T-helper 1 cell treated with Interleukin-12 subunit alpha and Interleukin-12 subunit beta and Interleukin-4 antibody, amounts not matched to agents 30 μg/mL and 1 μg/mL, for 36 hours (primary cell): ENCODE measurements at regions not wholly inside any gene's neighbourhood (a gene's known extent, or its start where the extent isn't known, plus 50 kb on each side); places are given as distances from the start of the nearest gene placed in this dataset.

Source experiments
- H3K27ac Mint-ChIP-seq: one replicate; pipeline ENCODE4 v1.8.0; 2021; ENCODE audit warnings: mild to moderate bottlenecking, mixed read lengths
- H3K27me3 Mint-ChIP-seq: one replicate; pipeline ENCODE4 v1.8.0; 2021; ENCODE audit warnings: low read depth, mixed read lengths
- H3K36me3 Mint-ChIP-seq: one replicate; pipeline ENCODE4 v1.8.0; 2021; ENCODE audit warnings: low read depth, mixed read lengths
- H3K4me1 Mint-ChIP-seq: one replicate; pipeline ENCODE4 v1.8.0; 2021; ENCODE audit warnings: low read depth, mixed read lengths
- H3K4me3 Mint-ChIP-seq: one replicate; pipeline ENCODE4 v1.8.0; 2021; ENCODE audit warnings: mild to moderate bottlenecking, moderate library complexity, mixed read lengths
- H3K9me3 Mint-ChIP-seq: one replicate; pipeline ENCODE4 v1.8.0; 2021; ENCODE audit warnings: mixed read lengths

GRCh38 chr14:78090864-78091263 is 79.3 kb upstream of the NRXN3 start:
- Mint-ChIP-seq H3K36me3 (no peaks in the 10 kb centered on the region), H3K27ac (no peak overlapping the region), H3K9me3 (no peaks in the 10 kb centered on the region), H3K4me3 (no peak overlapping the region), H3K4me1 (no peaks in the 10 kb centered on the region), H3K27me3 (no peaks in the 10 kb centered on the region)

GRCh38 chr14:78091361-78091760 is 78.8 kb upstream of the NRXN3 start:
- Mint-ChIP-seq H3K4me1 (no peaks in the 10 kb centered on the region), H3K36me3 (no peaks in the 10 kb centered on the region), H3K4me3 (no peak overlapping the region), H3K27me3 (no peaks in the 10 kb centered on the region), H3K27ac (no peak overlapping the region), H3K9me3 (no peaks in the 10 kb centered on the region)

- no peaks in the 10 kb centered on the region for H3K27me3 Mint-ChIP-seq
- H3K27ac Mint-ChIP-seq, result no peak overlapping the region
- no peaks in the 10 kb centered on the region for H3K36me3 Mint-ChIP-seq
- H3K9me3 Mint-ChIP-seq, result no peaks in the 10 kb centered on the region
- H3K4me3 Mint-ChIP-seq, result no peak overlapping the region
- H3K4me1 Mint-ChIP-seq, result no peaks in the 10 kb centered on the region
Observed at GRCh38 chr14:78092040-78092439, 78.1 kb upstream of the NRXN3 start.

- H3K9me3 Mint-ChIP-seq, result no peaks in the 10 kb centered on the region
- H3K4me1 Mint-ChIP-seq, result no peaks in the 10 kb centered on the region
- H3K27ac Mint-ChIP-seq, result no peak overlapping the region
Observed at GRCh38 chr14:78103271-78103670, 66.9 kb upstream of the NRXN3 start.

GRCh38 chr14:78104160-78104559 is 66.0 kb upstream of the NRXN3 start:
- Mint-ChIP-seq H3K27ac (no peak overlapping the region), H3K4me3 (no peak overlapping the region), H3K4me1 (no peaks in the 10 kb centered on the region), H3K27me3 (peaks cover 6% of the 10 kb centered on the region), H3K36me3 (no peaks in the 10 kb centered on the region), H3K9me3 (no peaks in the 10 kb centered on the region)

More at GRCh38 chr14:78103271-78103670, 66.9 kb upstream of the NRXN3 start:
- no peak overlapping the region for H3K4me3 Mint-ChIP-seq
- H3K27me3 Mint-ChIP-seq, result peaks cover 6% of the 10 kb centered on the region
- no peaks in the 10 kb centered on the region for H3K36me3 Mint-ChIP-seq

GRCh38 chr14:78104655-78105054 is 65.5 kb upstream of the NRXN3 start:
- no peaks in the 10 kb centered on the region for H3K9me3 Mint-ChIP-seq
- no peaks in the 10 kb centered on the region for H3K36me3 Mint-ChIP-seq
- H3K4me3 Mint-ChIP-seq, result no peak overlapping the region
- no peaks in the 10 kb centered on the region for H3K4me1 Mint-ChIP-seq
- no peak overlapping the region for H3K27ac Mint-ChIP-seq
- H3K27me3 Mint-ChIP-seq, result peaks cover 6% of the 10 kb centered on the region

GRCh38 chr14:78106381-78106780 is 63.8 kb upstream of the NRXN3 start:
- Mint-ChIP-seq H3K4me1 (no peaks in the 10 kb centered on the region), H3K4me3 (no peak overlapping the region), H3K27me3 (peaks cover 6% of the 10 kb centered on the region), H3K27ac (no peak overlapping the region), H3K36me3 (no peaks in the 10 kb centered on the region), H3K9me3 (no peaks in the 10 kb centered on the region)

GRCh38 chr14:78107166-78107565 is 63.0 kb upstream of the NRXN3 start:
- Mint-ChIP-seq H3K27me3 (peaks cover 6% of the 10 kb centered on the region), H3K36me3 (no peaks in the 10 kb centered on the region), H3K27ac (no peak overlapping the region), H3K9me3 (no peaks in the 10 kb centered on the region), H3K4me3 (no peak overlapping the region), H3K4me1 (no peaks in the 10 kb centered on the region)

- H3K9me3 Mint-ChIP-seq, result no peaks in the 10 kb centered on the region
- no peaks in the 10 kb centered on the region for H3K36me3 Mint-ChIP-seq
- H3K4me3 Mint-ChIP-seq, result no peak overlapping the region
- no peaks in the 10 kb centered on the region for H3K4me1 Mint-ChIP-seq
- H3K27ac Mint-ChIP-seq, result no peak overlapping the region
- no peaks in the 10 kb centered on the region for H3K27me3 Mint-ChIP-seq
Observed at GRCh38 chr14:78119440-78119839, 50.7 kb upstream of the NRXN3 start.
